HepG2 (cell line): ENCODE measurements at regions not wholly inside any gene's neighbourhood (a gene's known extent, or its start where the extent isn't known, plus 50 kb on each side); places are given as distances from the start of the nearest gene placed in this dataset.

Experiments
- ATAC-seq: fragments of 200-7000 bp; cut with Tn5 transposase; 3 replicates; pipeline ENCODE4 v1.9.1; 2020; ENCODE audit warnings: mild to moderate bottlenecking, moderate library complexity
- BruUV-seq: library from RNA; stranded (reverse); fragments of 400-500 nt; replicated peaks from 2 replicates; lab custom pipeline; 2021; lab: Mats Ljungman, UMichigan
- CTCF ChIA-PET: fragments of 300-600 bp; formaldehyde crosslinking; extraction: SDS; loops from one replicate; lab custom pipeline; 2021; ENCODE audit warnings: low total read pairs, inconsistent platforms, low intra/inter-chr PET ratio; lab: Yijun Ruan, JAX
- POLR2A ChIA-PET: fragments of 350-600 bp; sonication (Branson Sonifier 250); formaldehyde crosslinking; loops from one replicate; lab custom pipeline; 2020; ENCODE audit warnings: antibody characterized with exemption, inconsistent platforms; lab: Yijun Ruan, JAX
- DNase-seq: peaks from one replicate; pipeline ENCODE4 v3.0.0-alpha.2; 2015; ENCODE audit warnings: low spot score
- FAIRE-seq: peaks from 3 replicates; lab custom pipeline; 2011; peaks lifted over from hg19 to GRCh38; lab: Jason Lieb, UNC
- H2AFZ ChIP-seq: one replicate; pipeline ENCODE4 v1.6.1; 2011; ENCODE audit warnings: low read length, inconsistent platforms
- H3K27ac ChIP-seq: fragments of 300-600 bp; 3 replicates; pipeline ENCODE4 v1.8.0; 2011; ENCODE audit warnings: mixed run types, mild to moderate bottlenecking, mixed read lengths, low read length, inconsistent platforms; ENCODE audit not compliant: insufficient read depth; ENCODE audit errors: extremely low read length
- H3K27me3 ChIP-seq, 2 experiments: fragments of 200-600 bp in 1 of 2; 2 replicates in 1 of 2; 3 replicates in 1 of 2; pipeline versions ENCODE4 v1.6.0 to v1.8.0; 2011; ENCODE audit warnings: low read length in 2 of 2, mild to moderate bottlenecking in 2 of 2, moderate library complexity in 2 of 2, inconsistent platforms in 1 of 2; ENCODE audit not compliant: insufficient read depth in 2 of 2, control insufficient read depth in 1 of 2
- H3K36me3 ChIP-seq, 2 experiments: fragments of 200-600 bp in 1 of 2; replicated peaks in 1 of 2; 2 replicates in 1 of 2; 3 replicates in 1 of 2; pipeline versions ENCODE4 v1.5.1 to v1.8.0; 2011; ENCODE audit warnings: low read length in 2 of 2, inconsistent platforms in 1 of 2; ENCODE audit not compliant: insufficient read depth in 2 of 2, control insufficient read depth in 1 of 2
- H3K4me1 ChIP-seq: 2 replicates; pipeline ENCODE4 v1.5.1; 2012; ENCODE audit warnings: low read length, inconsistent platforms; ENCODE audit not compliant: insufficient read depth
- H3K4me2 ChIP-seq: 2 replicates; pipeline ENCODE4 v1.6.0; 2011; ENCODE audit warnings: low read depth, low read length, inconsistent platforms
- H3K4me3 ChIP-seq, 3 experiments: fragments of 200-600 bp in 1 of 3; sonication (generic), shearing (Covaris generic) in 1 of 3; replicated peaks in 1 of 3; 2 replicates each; pipeline ENCODE4 v1.5.1; 2011 to 2016; ENCODE audit warnings: low read length in 3 of 3, inconsistent platforms in 2 of 3, low read depth in 2 of 3, mild to moderate bottlenecking in 2 of 3, control low read depth in 1 of 3, mixed read lengths in 1 of 3; ENCODE audit not compliant: insufficient read depth in 1 of 3
- H3K79me2 ChIP-seq: one replicate; pipeline ENCODE4 v1.6.1; 2011; ENCODE audit warnings: low read length, inconsistent platforms; ENCODE audit not compliant: insufficient read depth
- H3K9ac ChIP-seq: 2 replicates; pipeline ENCODE4 v1.6.0; 2011; ENCODE audit warnings: mild to moderate bottlenecking, low read depth, low read length, inconsistent platforms; ENCODE audit not compliant: insufficient read depth
- H3K9me3 ChIP-seq: 2 replicates; pipeline ENCODE4 v1.5.1; 2012; ENCODE audit warnings: mild to moderate bottlenecking, low read length
- H4K20me1 ChIP-seq: 2 replicates; pipeline ENCODE4 v1.6.0; 2011; ENCODE audit warnings: inconsistent platforms, mild to moderate bottlenecking, low read length, moderate library complexity; ENCODE audit not compliant: insufficient read depth
- AHDC1 ChIP-seq: sonication (generic); formaldehyde crosslinking; IDR thresholded peaks from 2 replicates; pipeline ENCODE4 v1.5.1; 2020; ENCODE audit warnings: mild to moderate bottlenecking, missing genetic modification reagents, borderline replicate concordance
- CEBPB ChIP-seq: IDR thresholded peaks from 2 replicates; pipeline ENCODE4 v1.6.1; 2011; ENCODE audit warnings: low read depth, low read length, improper control_type of control experiment, borderline replicate concordance
- EED ChIP-seq: sonication (generic); formaldehyde crosslinking; IDR thresholded peaks from 2 replicates; pipeline ENCODE4 v1.5.0; 2020; ENCODE audit warnings: mild to moderate bottlenecking, missing genetic modification reagents
- EP300 ChIP-seq, 3 experiments: sonication (generic) in 1 of 3; formaldehyde crosslinking in 1 of 3; IDR thresholded peaks; 2 replicates each; pipeline versions ENCODE4 v1.5.1 to v1.6.1; 2011 to 2020; ENCODE audit warnings: low read depth in 2 of 3, low read length in 2 of 3, borderline replicate concordance in 1 of 3, improper control_type of control experiment in 1 of 3, mild to moderate bottlenecking in 1 of 3, missing genetic modification reagents in 1 of 3, moderate library complexity in 1 of 3
- GATAD2A ChIP-seq: IDR thresholded peaks from 2 replicates; pipeline ENCODE4 v1.6.1; 2016
- MED1 ChIP-seq: sonication (generic); formaldehyde crosslinking; IDR thresholded peaks from 2 replicates; pipeline ENCODE4 v1.4.0; 2020; ENCODE audit warnings: missing genetic modification reagents
- NCOA5 ChIP-seq: sonication (generic); formaldehyde crosslinking; IDR thresholded peaks from 2 replicates; pipeline ENCODE4 v1.4.0; 2020; ENCODE audit warnings: missing genetic modification reagents
- RARA ChIP-seq: IDR thresholded peaks from 2 replicates; pipeline ENCODE4 v1.6.1; 2016; ENCODE audit warnings: missing genetic modification reagents, missing compliant biosample characterization
- SMARCC2 ChIP-seq: fragments of 450-650 bp; IDR thresholded peaks from 2 replicates; pipeline ENCODE4 v1.6.1; 2017; ENCODE audit warnings: antibody characterized with exemption, mild to moderate bottlenecking
- SOX13 ChIP-seq, 3 experiments: fragments of 450-650 bp in 1 of 3; sonication (generic) in 1 of 3; formaldehyde crosslinking in 1 of 3; IDR thresholded peaks in 2 of 3; conservative IDR thresholded peaks in 1 of 3; 2 replicates each; pipeline versions ENCODE4 v1.5.0 to v1.6.1; 2016 to 2020; ENCODE audit warnings: antibody characterized with exemption in 1 of 3, mild to moderate bottlenecking in 1 of 3, missing compliant biosample characterization in 1 of 3, missing genetic modification reagents in 1 of 3, moderate library complexity in 1 of 3
- WGBS: methylation state at CpG from one replicate; pipeline ENCODE4 v1.1.6; 2017; ENCODE audit warnings: low lambda C conversion rate; 5-methylcytosine and 5-hydroxymethylcytosine counted together
- in situ Hi-C: cut with HindIII; loops from 2 replicates; pipeline ENCODE4 v1.10.0; 2017; ENCODE audit warnings: low pct_unique_long_range_greater_than_20kb; ENCODE audit not compliant: extremely low pct_ligation_motif_present
- intact Hi-C: fragments of 100-400 bp; cut with micrococcal nuclease; formaldehyde crosslinking; loops from one replicate; pipeline ENCODE4 v1.10.0; 2022; ENCODE audit not compliant: unreplicated experiment
- TF ChIP-seq, protein P1 (sequence below): sonication (generic); formaldehyde crosslinking; IDR thresholded peaks from 2 replicates; pipeline ENCODE4 v1.4.0; 2020; ENCODE audit warnings: mild to moderate bottlenecking, missing genetic modification reagents
- TF ChIP-seq, protein P2 (sequence below), 2 experiments: fragments of 450-650 bp in 1 of 2; sonication (generic) in 1 of 2; formaldehyde crosslinking; IDR thresholded peaks; 2 replicates each; pipeline versions ENCODE4 v1.5.0 to v1.8.0; 2020 to 2022; ENCODE audit warnings: mild to moderate bottlenecking in 1 of 2, missing genetic modification reagents in 1 of 2

GRCh38 chr14:56742391-56742878 lies 67.8 kb downstream of the OTX2 start (continued):
- TF ChIP-seq, protein P1, sequence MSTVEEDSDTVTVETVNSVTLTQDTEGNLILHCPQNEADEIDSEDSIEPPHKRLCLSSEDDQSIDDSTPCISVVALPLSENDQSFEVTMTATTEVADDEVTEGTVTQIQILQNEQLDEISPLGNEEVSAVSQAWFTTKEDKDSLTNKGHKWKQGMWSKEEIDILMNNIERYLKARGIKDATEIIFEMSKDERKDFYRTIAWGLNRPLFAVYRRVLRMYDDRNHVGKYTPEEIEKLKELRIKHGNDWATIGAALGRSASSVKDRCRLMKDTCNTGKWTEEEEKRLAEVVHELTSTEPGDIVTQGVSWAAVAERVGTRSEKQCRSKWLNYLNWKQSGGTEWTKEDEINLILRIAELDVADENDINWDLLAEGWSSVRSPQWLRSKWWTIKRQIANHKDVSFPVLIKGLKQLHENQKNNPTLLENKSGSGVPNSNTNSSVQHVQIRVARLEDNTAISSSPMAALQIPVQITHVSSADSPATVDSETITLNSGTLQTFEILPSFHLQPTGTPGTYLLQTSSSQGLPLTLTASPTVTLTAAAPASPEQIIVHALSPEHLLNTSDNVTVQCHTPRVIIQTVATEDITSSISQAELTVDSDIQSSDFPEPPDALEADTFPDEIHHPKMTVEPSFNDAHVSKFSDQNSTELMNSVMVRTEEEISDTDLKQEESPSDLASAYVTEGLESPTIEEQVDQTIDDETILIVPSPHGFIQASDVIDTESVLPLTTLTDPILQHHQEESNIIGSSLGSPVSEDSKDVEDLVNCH, result no peak
- TF ChIP-seq EED (CRISPR knock-in tag), result no peak
- no peak for TF ChIP-seq SMARCC2
- TF ChIP-seq SOX13 (IDR thresholded peaks at IDR 0.05), result no peak
- no peak for TF ChIP-seq SOX13 (CRISPR knock-in tag; conservative IDR thresholded peaks at IDR 0.05 in 1 of 2, IDR thresholded peaks at IDR 0.05 in 1 of 2)

DNA sequence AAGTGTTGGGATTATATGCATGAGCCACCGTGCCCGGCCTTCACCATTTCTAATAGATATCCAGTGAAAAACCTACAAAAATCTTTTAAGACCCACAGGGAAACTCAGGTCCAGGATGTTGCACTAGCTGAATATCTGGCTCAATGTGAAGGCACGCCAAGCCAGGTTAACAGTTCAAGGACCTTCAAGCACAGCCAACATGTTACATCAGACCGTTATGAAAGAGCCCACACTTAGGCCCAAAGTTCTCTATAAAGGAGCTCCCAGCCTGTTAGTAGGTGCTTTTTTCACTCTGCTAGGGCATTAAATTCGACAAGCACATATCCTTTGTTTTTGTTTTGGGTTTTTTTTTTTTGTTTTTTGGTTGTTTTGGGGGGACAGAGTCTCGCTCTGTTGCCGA lies 69.0 kb downstream of the OTX2 start:
- no TSS peak for BruUV-seq
- Histone ChIP-seq H3K9ac (no peak overlapping the region), H3K4me2 (no peak overlapping the region), H3K4me1 (peaks cover 5% of the 10 kb centered on the region; the same call in 1 of the 2 replicates), H3K27ac (no peak overlapping the region), H3K9me3 (no peaks in the 10 kb centered on the region), H3K36me3 (no peaks in the 10 kb centered on the region), H4K20me1 (no peaks in the 10 kb centered on the region), H3K4me3 (no peak overlapping the region), H3K79me2 (no peaks in the 10 kb centered on the region), H3K27me3 (no peaks in the 10 kb centered on the region), H2AFZ (no peak overlapping the region)
- DNase-seq, result peak; percentile 41
- peak; percentile 77 for ATAC-seq
- in situ Hi-C loops (no loop called here), intact Hi-C loops (no loop called here)
- FAIRE-seq, result peak; percentile 42
- ChIA-PET POLR2A (no interaction called here), CTCF (no interaction called here)
- 49% methylated on average over 7 of the region's 7 CpGs for WGBS
- TF ChIP-seq CEBPB, result peak; percentile 52; the same call in 1 of the 2 replicates
- TF ChIP-seq, protein P2, sequence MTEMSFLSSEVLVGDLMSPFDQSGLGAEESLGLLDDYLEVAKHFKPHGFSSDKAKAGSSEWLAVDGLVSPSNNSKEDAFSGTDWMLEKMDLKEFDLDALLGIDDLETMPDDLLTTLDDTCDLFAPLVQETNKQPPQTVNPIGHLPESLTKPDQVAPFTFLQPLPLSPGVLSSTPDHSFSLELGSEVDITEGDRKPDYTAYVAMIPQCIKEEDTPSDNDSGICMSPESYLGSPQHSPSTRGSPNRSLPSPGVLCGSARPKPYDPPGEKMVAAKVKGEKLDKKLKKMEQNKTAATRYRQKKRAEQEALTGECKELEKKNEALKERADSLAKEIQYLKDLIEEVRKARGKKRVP (CRISPR knock-in tag; IDR thresholded peaks at IDR 0.05), result peak in 1 of 2 experiments; percentile 94; a peak in 2 of 4 replicates
- TF ChIP-seq MED1 (CRISPR knock-in tag), result peak; percentile 42; the same call in 1 of the 2 replicates
- TF ChIP-seq EP300 (IDR thresholded peaks at IDR 0.05; ENCODE audit: low read depth in 2 of 2, low read length in 2 of 2), result 0 out of 4 replicates have a peak, but pooled peaks of 1 of the 2 experiments have one; percentile 22
- no peak for TF ChIP-seq EP300 (CRISPR knock-in tag; IDR thresholded peaks at IDR 0.05; ENCODE audit: borderline replicate concordance)
- TF ChIP-seq NCOA5 (CRISPR knock-in tag), result no peak
- peak; percentile 62; the same call in 1 of the 2 replicates for TF ChIP-seq AHDC1 (CRISPR knock-in tag)
- peak; percentile 98 for TF ChIP-seq RARA (CRISPR knock-in tag)
- no peak for TF ChIP-seq SOX13 (IDR thresholded peaks at IDR 0.05)
- TF ChIP-seq SOX13 (CRISPR knock-in tag; conservative IDR thresholded peaks at IDR 0.05 in 1 of 2, IDR thresholded peaks at IDR 0.05 in 1 of 2), result 0 out of 4 replicates have a peak, but pooled peaks of 1 of the 2 experiments have one; percentile 10
- peak; percentile 51 for TF ChIP-seq GATAD2A (CRISPR knock-in tag)
